Hepatocyte (in vitro differentiated cells): ENCODE measurements at regions not wholly inside any gene's neighbourhood (a gene's known extent, or its start where the extent isn't known, plus 50 kb on each side); places are given as distances from the start of the nearest gene placed in this dataset.

Experiments used
- DNase-seq: peaks from one replicate; pipeline ENCODE4 v3.0.0-alpha.2; 2016; ENCODE audit warnings: low spot score
- H2AFZ ChIP-seq: fragments of 200-600 bp; sonication (generic); 2 replicates; pipeline ENCODE4 v1.6.0; 2016; ENCODE audit warnings: antibody characterized with exemption, mild to moderate bottlenecking
- H3K27ac ChIP-seq: fragments of 200-600 bp; sonication (generic); 2 replicates; pipeline ENCODE4 v1.5.1; 2016; ENCODE audit warnings: mild to moderate bottlenecking
- H3K27me3 ChIP-seq: fragments of 200-600 bp; sonication (generic); 2 replicates; pipeline ENCODE4 v1.6.1; 2016
- H3K36me3 ChIP-seq: fragments of 200-600 bp; sonication (generic); replicated peaks from 2 replicates; pipeline ENCODE4 v1.5.1; 2016; ENCODE audit warnings: low read depth; ENCODE audit not compliant: insufficient read depth
- H3K4me1 ChIP-seq: fragments of 200-600 bp; sonication (generic); 2 replicates; pipeline ENCODE4 v1.5.1; 2016; ENCODE audit warnings: mild to moderate bottlenecking, moderate library complexity; ENCODE audit not compliant: insufficient read depth
- H3K4me2 ChIP-seq: fragments of 200-600 bp; sonication (generic); 2 replicates; pipeline ENCODE4 v1.6.0; 2016
- H3K4me3 ChIP-seq: fragments of 200-600 bp; sonication (generic); 2 replicates; pipeline ENCODE4 v1.5.1; 2016; ENCODE audit warnings: mild to moderate bottlenecking
- H3K79me2 ChIP-seq: fragments of 200-600 bp; sonication (generic); 2 replicates; pipeline ENCODE4 v1.6.0; 2017; ENCODE audit warnings: mild to moderate bottlenecking
- H3K9me2 ChIP-seq: fragments of 200-600 bp; sonication (generic); replicated peaks from 2 replicates; pipeline ENCODE4 v1.6.0; 2017; ENCODE audit warnings: mild to moderate bottlenecking; ENCODE audit not compliant: insufficient read depth
- H3K9me3 ChIP-seq: fragments of 200-600 bp; sonication (generic); 2 replicates; pipeline ENCODE4 v1.5.1; 2016; ENCODE audit warnings: low read depth, mild to moderate bottlenecking
- H4K20me1 ChIP-seq: fragments of 200-600 bp; sonication (generic); 2 replicates; pipeline ENCODE4 v1.6.0; 2016; ENCODE audit warnings: mild to moderate bottlenecking; ENCODE audit not compliant: insufficient read depth, poor library complexity, severe bottlenecking
- CTCF ChIP-seq: fragments of 200-600 bp; sonication (generic); IDR thresholded peaks from 2 replicates; pipeline ENCODE4 v1.5.1; 2016; ENCODE audit warnings: antibody characterized with exemption, mild to moderate bottlenecking; ENCODE audit not compliant: poor library complexity
- EZH2 ChIP-seq: fragments of 200-600 bp; sonication (generic); IDR thresholded peaks from 2 replicates; pipeline ENCODE4 v1.6.1; 2016; ENCODE audit warnings: antibody characterized with exemption, mild to moderate bottlenecking, borderline replicate concordance
- EZH2phosphoT487 ChIP-seq: fragments of 200-600 bp; sonication (generic); IDR thresholded peaks from one replicate; pipeline ENCODE4 v1.6.1; 2018; ENCODE audit warnings: antibody characterized with exemption, mild to moderate bottlenecking, low read depth, moderate library complexity; ENCODE audit not compliant: unreplicated experiment, severe bottlenecking
- WGBS: methylation state at CpG from one replicate; pipeline ENCODE4 v1.1.6; 2016; ENCODE audit warnings: low lambda C conversion rate; ENCODE audit errors: missing lambda C conversion rate; 5-methylcytosine and 5-hydroxymethylcytosine counted together

- peak; percentile 10 for DNase-seq
- H3K36me3 ChIP-seq = no peaks in the 10 kb centered on the region
- H3K27ac ChIP-seq = no peak overlapping the region
- H3K4me3 ChIP-seq = no peak overlapping the region
- 71% methylated on average over 3 of the region's 3 CpGs for WGBS
- TF ChIP-seq EZH2phosphoT487 (no peak), CTCF (no peak), EZH2 (no peak)
- no peaks in the 10 kb centered on the region for H4K20me1 ChIP-seq
- no peaks in the 10 kb centered on the region for H3K4me1 ChIP-seq
- no peaks in the 10 kb centered on the region for H3K27me3 ChIP-seq
- H3K4me2 ChIP-seq = no peak overlapping the region
- no peaks in the 10 kb centered on the region for H3K9me3 ChIP-seq
- no peak overlapping the region for H2AFZ ChIP-seq
- no peaks in the 10 kb centered on the region for H3K9me2 ChIP-seq
- no peaks in the 10 kb centered on the region for H3K79me2 ChIP-seq
Observed at GRCh38 chr18:39806525-39806924, 2148.5 kb upstream of the PIK3C3 start.

- H3K27me3 ChIP-seq = no peaks in the 10 kb centered on the region
- no peaks in the 10 kb centered on the region for H3K9me3 ChIP-seq
- no peaks in the 10 kb centered on the region for H3K4me1 ChIP-seq
- 73% methylated on average over 1 of the region's 1 CpG for WGBS
- no peak for DNase-seq
- no peaks in the 10 kb centered on the region for H3K9me2 ChIP-seq
- H2AFZ ChIP-seq = no peak overlapping the region
- no peaks in the 10 kb centered on the region for H3K36me3 ChIP-seq
- no peaks in the 10 kb centered on the region for H4K20me1 ChIP-seq
- no peak overlapping the region for H3K4me2 ChIP-seq
- no peak overlapping the region for H3K4me3 ChIP-seq
- no peak for TF ChIP-seq CTCF
- TF ChIP-seq EZH2 = no peak
- no peak for TF ChIP-seq EZH2phosphoT487
- no peak overlapping the region for H3K27ac ChIP-seq
- H3K79me2 ChIP-seq = no peaks in the 10 kb centered on the region
Observed at GRCh38 chr18:39805218-39805617, 2149.8 kb upstream of the PIK3C3 start.

- Histone ChIP-seq H3K9me2 (no peaks in the 10 kb centered on the region), H3K36me3 (no peaks in the 10 kb centered on the region), H3K4me3 (no peak overlapping the region), H4K20me1 (no peaks in the 10 kb centered on the region), H3K9me3 (no peaks in the 10 kb centered on the region), H3K27ac (no peak overlapping the region), H3K4me1 (no peaks in the 10 kb centered on the region), H3K27me3 (no peaks in the 10 kb centered on the region), H3K79me2 (no peaks in the 10 kb centered on the region), H2AFZ (no peak overlapping the region), H3K4me2 (no peak overlapping the region)
- DNase-seq = no peak
- TF ChIP-seq EZH2 (no peak), EZH2phosphoT487 (no peak), CTCF (no peak)
- 91% methylated on average over 17 of the region's 17 CpGs for WGBS
Observed at GRCh38 chr18:39802648-39803229, 2152.3 kb upstream of the PIK3C3 start.

GRCh38 chr18:39801848-39802247 is 2153.2 kb upstream of the PIK3C3 start:
- H3K9me3 ChIP-seq = no peaks in the 10 kb centered on the region
- WGBS = 95% methylated on average over 9 of the region's 9 CpGs
- TF ChIP-seq EZH2 (no peak), CTCF (no peak), EZH2phosphoT487 (no peak)
- H3K4me1 ChIP-seq = no peaks in the 10 kb centered on the region
- H3K27me3 ChIP-seq = no peaks in the 10 kb centered on the region
- no peaks in the 10 kb centered on the region for H4K20me1 ChIP-seq
- no peak overlapping the region for H3K4me3 ChIP-seq
- no peaks in the 10 kb centered on the region for H3K79me2 ChIP-seq
- no peak overlapping the region for H3K27ac ChIP-seq
- no peaks in the 10 kb centered on the region for H3K36me3 ChIP-seq
- no peaks in the 10 kb centered on the region for H3K9me2 ChIP-seq
- H2AFZ ChIP-seq = no peak overlapping the region
- no peak overlapping the region for H3K4me2 ChIP-seq
- DNase-seq = no peak
